ENCODE measurements at regions not wholly inside any gene's neighbourhood (a gene's known extent, or its start where the extent isn't known, plus 50 kb on each side); places are given as distances from the start of the nearest gene placed in this dataset.

- Histone ChIP-seq H3K4me3 (replicated peaks; ENCODE audit: insufficient read depth, low read length) (no peak overlapping the region), H3K27me3 (ENCODE audit: insufficient read depth, poor library complexity, severe bottlenecking) (no peaks in the 10 kb centered on the region), H3K27ac (replicated peaks) (no peak overlapping the region)
- no peak for DNase-seq (ENCODE audit: low read depth in 1 of 2, low spot score in 1 of 2)
- TF ChIP-seq POLR2AphosphoS5 (IDR thresholded peaks at IDR 0.05; ENCODE audit: low read depth) = no peak
- no peak for TF ChIP-seq SPI1 (IDR thresholded peaks at IDR 0.05; ENCODE audit: borderline replicate concordance, low read depth)
- no peak for TF ChIP-seq REST (IDR thresholded peaks at IDR 0.05; ENCODE audit: insufficient replicate concordance, low read depth)
- TF ChIP-seq CTCF (IDR thresholded peaks at IDR 0.05; ENCODE audit: insufficient read depth, low read length) = no peak
Measured at GRCh38 chr15:96171853-96172296, 158.6 kb upstream of the NR2F2 start.

GRCh38 chr15:96172417-96172816, 158.1 kb upstream of the NR2F2 start:
- no peak for TF ChIP-seq CTCF (IDR thresholded peaks at IDR 0.05; ENCODE audit: insufficient read depth, low read length)
- TF ChIP-seq REST (IDR thresholded peaks at IDR 0.05; ENCODE audit: insufficient replicate concordance, low read depth) = no peak
- TF ChIP-seq SPI1 (IDR thresholded peaks at IDR 0.05; ENCODE audit: borderline replicate concordance, low read depth) = no peak
- no peak for TF ChIP-seq GABPA (IDR thresholded peaks at IDR 0.05; ENCODE audit: low read depth)
- TF ChIP-seq POLR2AphosphoS5 (IDR thresholded peaks at IDR 0.05; ENCODE audit: low read depth) = no peak

GRCh38 chr15:96176831-96177230, 153.7 kb upstream of the NR2F2 start:
- Histone ChIP-seq H3K27me3 (ENCODE audit: insufficient read depth, poor library complexity, severe bottlenecking) (no peaks in the 10 kb centered on the region), H3K27ac (replicated peaks) (no peak overlapping the region), H3K4me3 (replicated peaks; ENCODE audit: insufficient read depth, low read length) (no peak overlapping the region)
- TF ChIP-seq CTCF (IDR thresholded peaks at IDR 0.05; ENCODE audit: insufficient read depth, low read length) (no peak), SPI1 (IDR thresholded peaks at IDR 0.05; ENCODE audit: borderline replicate concordance, low read depth) (no peak), POLR2AphosphoS5 (IDR thresholded peaks at IDR 0.05; ENCODE audit: low read depth) (no peak), GABPA (IDR thresholded peaks at IDR 0.05; ENCODE audit: low read depth) (no peak), REST (IDR thresholded peaks at IDR 0.05; ENCODE audit: insufficient replicate concordance, low read depth) (no peak)
- no peak for DNase-seq (ENCODE audit: low read depth in 1 of 2, low spot score in 1 of 2)

More at GRCh38 chr15:96172417-96172816, 158.1 kb upstream of the NR2F2 start:
- no peak overlapping the region for H3K27ac ChIP-seq (replicated peaks)
- H3K4me3 ChIP-seq (replicated peaks; ENCODE audit: insufficient read depth, low read length) = no peak overlapping the region
- H3K27me3 ChIP-seq (ENCODE audit: insufficient read depth, poor library complexity, severe bottlenecking) = no peaks in the 10 kb centered on the region
- no peak for DNase-seq (ENCODE audit: low read depth in 1 of 2, low spot score in 1 of 2)
